Adipose tissue (tissue), 3 donors: ENCODE measurements at regions not wholly inside any gene's neighbourhood (a gene's known extent, or its start where the extent isn't known, plus 50 kb on each side); places are given as distances from the start of the nearest gene placed in this dataset.

Source experiments
- H3K27ac ChIP-seq: one replicate; pipeline ENCODE4 v1.5.1; 2013; ENCODE audit warnings: low read depth, low read length
- WGBS, 3 donors: extraction: QIAGEN DNeasy Blood & Tissue Kit; methylation state at CpG; one replicate each; pipeline ENCODE4 v1.1.7; 2013; 5-methylcytosine and 5-hydroxymethylcytosine counted together
- donor health status: healthy with polysubstance abuse.
- donor health status: Bipolar disorder and iron deficiency.
- donor health status: healthy.

GRCh38 chr4:35358001-35358584 lies 886.2 kb downstream of the ARAP2 start:
- H3K27ac ChIP-seq, result no peak overlapping the region
- WGBS, 3 donors, result 40 to 77% (median 57%) methylated on average over 3 of the region's 3 CpGs

- 67 to 86% (median 69%) methylated on average over 1 of the region's 1 CpG for WGBS, 3 donors
Observed at GRCh38 chr4:35364321-35364870, 879.9 kb downstream of the ARAP2 start.

GRCh38 chr4:35365186-35365585 lies 879.1 kb downstream of the ARAP2 start:
- 45 to 75% (median 74%) methylated on average over 1 of the region's 1 CpG for WGBS, 3 donors
- no peak overlapping the region for H3K27ac ChIP-seq

More at GRCh38 chr4:35364321-35364870, 879.9 kb downstream of the ARAP2 start:
- H3K27ac ChIP-seq, result no peak overlapping the region

GRCh38 chr4:35399912-35400311 lies 844.4 kb downstream of the ARAP2 start:
- WGBS, 3 donors, result 51 to 77% (median 71%) methylated on average over 2 of the region's 2 CpGs

GRCh38 chr4:35423104-35423503 lies 821.2 kb downstream of the ARAP2 start:
- 76 to 86% (median 86%) methylated on average over 1 of the region's 1 CpG for WGBS, 3 donors
- H3K27ac ChIP-seq, result no peak overlapping the region

More at GRCh38 chr4:35399912-35400311, 844.4 kb downstream of the ARAP2 start:
- H3K27ac ChIP-seq, result no peak overlapping the region

GRCh38 chr4:35447474-35447873 lies 796.8 kb downstream of the ARAP2 start:
- H3K27ac ChIP-seq, result no peak overlapping the region

- H3K27ac ChIP-seq, result no peak overlapping the region
Observed at GRCh38 chr4:35459045-35459444, 785.3 kb downstream of the ARAP2 start.

- 50 to 70% (median 59%) methylated on average over 5 of the region's 5 CpGs for WGBS, 3 donors
- H3K27ac ChIP-seq, result no peak overlapping the region
Observed at GRCh38 chr4:35461931-35462659, 782.2 kb downstream of the ARAP2 start.

- WGBS, 3 donors, result 77 to 89% (median 86%) methylated on average over 19 of the region's 19 CpGs
- H3K27ac ChIP-seq, result no peak overlapping the region
Observed at GRCh38 chr4:35463251-35463952, 780.9 kb downstream of the ARAP2 start.

- H3K27ac ChIP-seq, result no peak overlapping the region
Observed at GRCh38 chr4:35464964-35465528, 779.3 kb downstream of the ARAP2 start.

GRCh38 chr4:35491093-35491492 lies 753.2 kb downstream of the ARAP2 start:
- no peak overlapping the region for H3K27ac ChIP-seq

GRCh38 chr4:35493977-35494376 lies 750.3 kb downstream of the ARAP2 start:
- WGBS, 3 donors, result 17 to 70% (median 55%) methylated on average over 4 of the region's 4 CpGs
- no peak overlapping the region for H3K27ac ChIP-seq

GRCh38 chr4:35494955-35495354 lies 749.4 kb downstream of the ARAP2 start:
- 88 to 90% (median 88%) methylated on average over 5 of the region's 5 CpGs for WGBS, 3 donors

GRCh38 chr4:35500812-35501211 lies 743.5 kb downstream of the ARAP2 start:
- 26 to 77% (median 71%) methylated on average over 2 of the region's 2 CpGs for WGBS, 3 donors
- H3K27ac ChIP-seq, result no peak overlapping the region

More at GRCh38 chr4:35494955-35495354, 749.4 kb downstream of the ARAP2 start:
- no peak overlapping the region for H3K27ac ChIP-seq

GRCh38 chr4:35503435-35503834 lies 740.9 kb downstream of the ARAP2 start:
- WGBS, 3 donors, result 33 to 56% (median 40%) methylated on average over 1 of the region's 1 CpG
- H3K27ac ChIP-seq, result no peak overlapping the region

GRCh38 chr4:35506161-35506560 lies 738.2 kb downstream of the ARAP2 start:
- H3K27ac ChIP-seq, result no peak overlapping the region
- 67 to 87% (median 70%) methylated on average over 3 of the region's 3 CpGs for WGBS, 3 donors

- WGBS, 3 donors, result 81 to 90% (median 88%) methylated on average over 4 of the region's 4 CpGs
- no peak overlapping the region for H3K27ac ChIP-seq
Observed at GRCh38 chr4:35511851-35512250, 732.5 kb downstream of the ARAP2 start.

GRCh38 chr4:35516102-35516501 lies 728.2 kb downstream of the ARAP2 start:
- no peak overlapping the region for H3K27ac ChIP-seq
- WGBS, 3 donors, result 54 to 80% (median 73%) methylated on average over 1 of the region's 1 CpG

- H3K27ac ChIP-seq, result no peak overlapping the region
- 0 to 56% (median 16%) methylated on average over 1 of the region's 1 CpG for WGBS, 3 donors
Observed at GRCh38 chr4:35520059-35520458, 724.3 kb downstream of the ARAP2 start.
